HG03558 (cell line): ENCODE measurements at regions not wholly inside any gene's neighbourhood (a gene's known extent, or its start where the extent isn't known, plus 50 kb on each side); places are given as distances from the start of the nearest gene placed in this dataset.
"Not testable (repeated sequence)": the region's sequence is repeated elsewhere in the genome, so short reads cannot be mapped to it uniquely, and the experiment has no call there.

ENCODE experiments used
- ATAC-seq: cut with Tn5 transposase; IDR thresholded peaks from one replicate; pipeline ENCODE4 v1.9.1; 2021; ENCODE audit warnings: moderate number of reproducible peaks; ENCODE audit not compliant: unreplicated experiment; ENCODE audit errors: extremely low read depth

DNA sequence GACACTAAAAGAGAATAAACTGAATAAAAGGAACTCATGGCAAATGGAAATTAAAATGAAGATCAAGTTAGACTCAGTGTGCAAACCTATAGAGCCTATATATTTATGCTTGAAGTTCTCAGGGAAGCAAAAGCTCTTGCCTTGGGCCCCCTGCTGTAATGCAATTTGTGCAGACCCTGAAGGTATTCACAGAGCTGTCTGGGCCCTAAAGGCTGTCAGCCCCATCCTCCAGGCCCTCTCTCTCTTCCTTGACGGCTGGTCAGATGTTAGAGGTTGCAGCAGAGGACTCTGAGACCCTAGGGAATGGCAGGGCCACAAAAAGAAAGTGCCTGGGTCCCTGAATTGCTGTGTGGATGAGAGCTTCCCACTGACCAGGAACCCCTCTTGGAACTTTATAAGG lies 283.9 kb upstream of the TUT7 start:
- ATAC-seq: no peak

DNA sequence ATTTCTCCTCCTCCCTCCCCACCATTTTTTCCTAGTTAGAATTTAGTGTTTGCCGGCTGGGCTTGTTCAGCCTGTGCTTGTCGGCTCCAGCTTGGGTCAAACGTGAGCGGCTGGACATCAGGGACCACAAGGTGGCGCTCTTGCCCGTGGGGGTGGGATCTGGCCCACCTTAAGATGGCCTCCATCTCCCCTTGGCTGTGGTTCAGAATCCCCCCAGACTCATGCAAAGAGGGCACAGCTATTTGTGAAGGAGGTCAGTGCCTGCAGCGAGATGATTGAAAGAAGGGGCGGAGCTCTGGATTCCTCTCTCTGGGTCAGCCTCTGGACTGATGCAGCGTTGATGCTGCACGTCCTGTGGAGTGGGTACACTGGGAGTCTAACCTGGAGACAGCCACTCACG lies 283.3 kb upstream of the TUT7 start:
- no peak for ATAC-seq

DNA sequence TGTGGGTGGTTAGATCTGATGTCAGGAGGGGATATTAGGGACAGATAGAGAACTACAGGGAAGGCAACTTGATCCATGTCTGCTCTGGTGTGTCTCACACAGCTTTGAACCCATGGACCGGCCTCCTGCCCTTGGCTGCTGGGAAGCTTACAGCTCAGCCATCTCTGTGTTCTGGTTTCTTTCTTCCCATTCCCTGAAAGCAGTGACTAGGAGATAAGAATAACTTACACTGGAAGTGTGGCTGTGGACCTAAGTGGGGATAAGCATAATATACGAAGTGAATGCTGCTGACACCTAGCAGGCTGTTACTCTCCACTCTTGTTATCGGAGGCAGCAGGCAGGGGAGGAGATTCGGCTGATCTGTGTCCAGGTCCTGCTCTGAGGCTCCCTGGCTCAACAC lies 282.3 kb upstream of the TUT7 start:
- no peak for ATAC-seq

DNA sequence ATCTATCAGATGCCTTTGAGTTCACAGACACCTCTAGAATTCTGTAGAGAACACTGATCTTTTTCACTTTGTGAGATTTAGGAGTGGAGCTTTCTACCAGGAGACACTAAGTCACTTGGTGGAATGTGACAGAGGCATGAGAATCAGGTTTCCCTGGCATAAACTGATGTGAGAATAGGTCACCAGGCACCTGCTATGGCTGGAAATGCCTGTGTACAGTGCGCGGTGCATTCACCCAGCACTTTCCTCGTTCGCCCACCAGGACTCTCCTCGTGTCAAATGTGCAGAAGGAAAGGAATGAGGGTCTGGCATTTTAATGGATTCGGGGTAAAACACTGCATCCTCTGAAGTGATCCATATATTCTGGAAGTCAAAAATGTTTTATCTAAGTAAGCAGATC lies 281.8 kb upstream of the TUT7 start:
- ATAC-seq: no peak

DNA sequence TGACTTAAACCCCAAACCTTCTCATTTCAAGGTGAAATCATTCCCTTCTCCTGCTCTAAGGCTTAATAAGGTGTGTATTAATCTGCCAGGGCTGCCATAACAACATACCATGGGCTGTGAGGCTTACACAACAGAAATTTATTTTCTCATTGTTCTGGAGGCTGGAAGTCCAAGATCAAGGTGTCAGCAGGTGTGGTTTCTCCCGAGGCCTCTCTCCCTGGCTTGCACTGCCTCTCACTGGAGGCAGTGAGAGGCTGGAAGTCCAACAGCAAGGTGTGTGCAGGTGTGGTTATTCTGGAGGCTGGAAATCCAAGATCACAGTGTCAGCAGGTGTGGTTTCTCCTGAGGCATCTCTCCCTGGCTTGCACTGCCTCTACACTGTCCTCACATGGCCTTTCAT lies 280.3 kb upstream of the TUT7 start:
- no peak for ATAC-seq

DNA sequence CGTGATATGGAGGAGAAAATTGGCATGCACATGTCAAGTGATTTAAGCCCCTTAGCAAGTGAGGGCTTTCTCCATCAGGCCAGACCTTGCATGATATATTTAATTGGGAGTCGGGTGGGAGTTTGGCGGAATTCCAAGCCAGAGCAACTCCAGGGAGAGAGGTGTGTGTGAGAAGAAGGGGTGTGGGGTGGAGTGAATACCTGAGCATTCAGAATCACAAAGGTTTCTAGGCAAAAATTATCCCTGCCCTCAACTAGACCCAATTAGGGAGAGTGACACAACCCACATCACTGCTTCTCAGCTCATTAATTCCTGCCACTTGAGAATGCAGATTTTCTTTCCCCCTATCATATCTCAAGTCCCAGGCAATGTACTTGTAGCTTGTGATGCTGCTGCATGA lies 279.7 kb upstream of the TUT7 start:
- ATAC-seq: no peak

DNA sequence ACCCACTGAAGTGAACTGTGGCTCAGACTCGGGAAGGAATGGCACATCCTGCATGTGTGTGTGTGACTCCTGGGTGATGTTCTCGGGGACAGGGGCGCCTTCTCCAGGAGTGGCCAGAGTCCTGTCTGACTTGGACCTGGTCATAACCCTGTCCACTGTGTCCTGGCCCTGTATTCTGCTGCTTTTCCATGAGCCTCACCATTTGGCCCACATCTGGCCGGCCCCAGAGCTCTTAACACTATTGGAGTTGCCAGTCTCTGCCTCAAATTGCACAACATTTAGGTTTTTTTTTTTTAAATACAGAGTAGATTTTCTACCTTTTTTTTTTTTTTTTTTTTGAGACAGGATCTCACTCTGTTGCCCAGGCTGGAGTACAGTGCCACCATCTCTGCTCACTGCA lies 278.3 kb upstream of the TUT7 start:
- no peak for ATAC-seq

DNA sequence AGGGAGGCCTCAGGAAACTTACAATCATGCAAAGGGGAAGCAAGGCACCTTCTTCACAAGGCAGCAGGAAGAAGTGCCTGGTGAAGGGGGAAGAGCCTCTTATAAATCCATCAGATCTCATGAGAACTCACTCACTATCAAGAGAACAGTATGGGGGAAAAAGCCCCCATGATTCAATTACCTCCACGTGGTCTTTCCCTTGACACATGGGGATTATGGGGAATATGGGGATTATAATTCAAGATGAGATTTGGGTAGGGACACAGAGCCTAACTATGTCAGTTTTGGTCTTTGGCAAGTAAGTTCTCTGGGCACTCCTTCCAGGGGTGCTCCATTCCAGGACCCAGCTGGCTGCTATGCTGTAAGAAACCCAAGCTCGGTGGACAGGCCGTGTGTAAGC lies 275.3 kb upstream of the TUT7 start:
- ATAC-seq: no peak

DNA sequence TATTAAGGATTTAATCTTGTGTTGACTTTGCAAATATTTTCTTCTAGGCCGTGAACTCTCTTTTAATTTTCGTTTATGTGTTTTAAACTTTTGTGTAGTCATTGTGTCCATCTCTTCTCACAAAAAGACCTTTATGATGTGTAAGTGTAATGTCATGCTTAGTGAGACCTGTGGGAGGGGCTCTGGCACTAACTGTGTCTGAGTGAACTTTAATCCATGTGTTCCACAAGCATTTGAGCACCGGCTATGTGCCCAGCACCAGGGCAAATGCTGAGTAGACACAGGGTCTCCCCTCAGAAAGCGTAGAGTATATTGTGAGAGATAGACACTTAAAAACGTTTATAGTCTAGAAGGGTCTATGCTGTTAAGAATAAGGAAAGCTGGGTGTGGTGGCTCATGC lies 272.6 kb upstream of the TUT7 start:
- ATAC-seq: no peak

DNA sequence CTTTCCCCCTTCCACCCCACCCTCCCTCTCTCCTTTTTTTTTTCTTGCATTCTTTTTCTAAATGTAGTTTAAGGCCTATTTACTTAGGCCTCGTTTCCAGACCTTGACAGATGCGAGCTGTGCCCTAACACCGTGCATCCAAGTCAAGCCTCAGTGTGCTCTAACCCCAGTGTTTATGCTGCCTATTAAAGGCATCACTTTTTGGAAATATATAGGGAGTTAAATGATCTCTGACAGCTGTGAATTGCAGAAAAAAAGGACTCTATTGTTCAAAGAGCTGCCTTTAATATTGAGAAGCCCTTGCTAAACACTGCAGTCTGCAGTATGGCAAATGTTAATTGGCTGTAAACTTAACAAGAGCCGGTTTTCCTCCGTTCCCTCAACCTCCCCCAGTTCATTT lies 270.4 kb upstream of the TUT7 start:
- no peak for ATAC-seq

DNA sequence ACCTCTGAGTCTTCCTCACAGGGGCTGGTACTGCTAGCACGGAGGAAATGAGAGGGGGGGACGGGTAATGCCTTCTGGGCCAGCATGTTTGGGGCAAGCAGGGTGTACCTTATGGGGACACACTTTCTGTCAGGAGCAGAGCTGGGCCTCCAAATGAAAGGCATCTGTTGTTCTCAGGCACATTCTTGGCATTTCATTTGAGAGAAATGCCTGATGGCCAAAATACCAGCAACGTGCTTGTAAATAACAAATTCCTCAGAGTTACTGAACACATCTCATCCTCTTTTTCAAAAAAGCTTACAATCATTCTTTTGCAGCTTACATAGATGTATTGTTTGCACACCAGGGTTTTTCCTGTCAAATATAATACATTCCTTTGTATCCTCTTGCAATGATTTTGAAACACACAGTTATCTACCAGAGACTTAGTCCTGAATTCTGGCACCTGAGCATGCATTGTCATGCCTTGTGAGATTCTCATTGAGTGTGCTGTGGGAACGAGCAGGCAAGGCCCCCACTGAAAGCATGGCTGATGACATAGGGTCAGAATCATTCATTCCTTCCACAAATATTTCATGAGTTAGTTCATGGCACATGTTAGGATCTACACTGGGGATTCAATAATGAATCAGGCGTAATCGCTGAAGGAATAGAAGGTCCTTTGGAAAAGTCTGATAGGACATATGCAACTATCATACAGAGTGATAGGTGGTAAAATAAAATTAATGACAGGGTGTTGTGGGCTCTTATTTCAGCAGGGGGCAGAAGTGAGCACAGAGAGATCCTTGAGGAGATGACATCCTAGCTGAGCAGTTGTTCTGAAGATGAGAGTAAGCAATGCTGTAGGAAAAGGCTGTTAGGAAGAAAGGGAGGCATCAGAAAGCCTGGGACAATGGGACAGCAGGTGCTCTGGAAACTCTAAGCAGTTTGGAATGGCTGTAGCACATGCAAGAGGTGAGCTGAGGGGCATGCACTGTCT lies 260.9 kb upstream of the TUT7 start:
- no peak for ATAC-seq

DNA sequence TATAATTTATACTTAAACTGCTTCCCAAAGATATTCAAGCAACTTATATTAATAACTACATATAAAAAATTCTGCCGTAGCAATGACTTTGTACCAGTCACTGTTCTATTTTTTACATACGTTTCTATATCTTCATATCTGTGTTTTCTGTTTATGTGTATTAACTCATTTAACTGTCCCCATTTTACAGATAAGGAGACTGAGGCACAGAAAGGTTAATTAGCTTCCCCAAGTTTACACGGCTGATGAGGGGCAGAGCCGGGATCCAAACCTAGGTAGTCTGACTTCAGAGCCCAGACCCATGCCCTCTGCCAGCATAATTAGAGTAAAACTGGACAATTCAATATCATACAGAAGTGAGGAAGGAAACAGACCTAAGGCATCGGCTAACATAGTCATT lies 259.7 kb upstream of the TUT7 start:
- ATAC-seq: no peak

DNA sequence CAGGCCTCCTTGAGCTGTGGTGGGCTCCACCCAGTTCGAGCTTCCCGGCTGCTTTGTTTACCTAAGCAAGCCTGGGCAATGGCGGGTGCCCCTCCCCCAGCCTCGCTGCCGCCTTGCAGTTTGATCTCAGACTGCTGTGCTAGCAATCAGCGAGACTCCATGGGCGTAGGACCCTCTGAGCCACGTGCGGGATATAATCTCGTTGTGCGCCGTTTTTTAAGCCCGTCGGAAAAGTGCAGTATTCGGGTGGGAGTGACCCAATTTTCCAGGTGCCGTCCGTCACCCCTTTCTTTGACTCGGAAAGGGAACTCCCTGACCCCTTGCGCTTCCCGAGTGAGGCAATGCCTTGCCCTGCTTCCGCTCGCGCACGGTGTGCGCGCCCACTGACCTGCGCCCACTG lies 257.3 kb upstream of the TUT7 start:
- ATAC-seq: not testable (repeated sequence)

DNA sequence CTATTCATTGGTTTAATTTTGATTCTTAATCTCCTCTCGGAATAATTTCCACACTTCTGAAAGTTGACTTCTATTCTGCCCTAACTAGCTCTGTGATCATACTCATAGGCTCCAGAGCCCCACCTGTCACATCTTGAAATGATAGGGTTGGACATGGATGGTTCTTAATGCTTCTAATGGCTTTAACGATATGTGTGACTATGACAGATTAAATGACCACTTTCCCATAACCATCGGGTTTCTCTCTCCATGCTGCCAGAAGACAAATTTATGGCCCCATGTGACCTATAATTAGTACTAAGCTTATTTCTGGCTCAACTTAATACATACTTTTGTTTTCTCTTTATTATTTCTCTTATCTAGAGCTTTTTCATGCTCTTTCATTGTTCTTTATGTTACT lies 251.1 kb upstream of the TUT7 start:
- no peak for ATAC-seq

DNA sequence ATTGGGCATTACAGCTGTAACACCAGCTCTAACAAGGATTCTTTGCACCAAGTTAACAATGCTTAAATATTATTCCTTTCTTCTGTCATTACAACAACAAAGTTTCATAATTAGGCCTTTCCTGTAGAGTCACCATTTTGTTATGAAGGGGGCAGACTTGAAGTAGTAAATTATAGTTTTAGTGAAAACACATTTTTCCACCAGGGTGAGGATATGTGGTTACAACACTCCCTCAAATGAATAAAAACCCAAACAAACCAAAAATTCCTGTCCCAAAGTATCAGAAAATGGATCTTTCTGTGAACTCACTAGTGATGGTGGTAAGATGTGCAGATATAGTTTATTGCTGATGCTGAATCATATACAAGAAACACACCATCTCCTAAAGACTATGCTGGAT lies 250.5 kb upstream of the TUT7 start:
- no peak for ATAC-seq

DNA sequence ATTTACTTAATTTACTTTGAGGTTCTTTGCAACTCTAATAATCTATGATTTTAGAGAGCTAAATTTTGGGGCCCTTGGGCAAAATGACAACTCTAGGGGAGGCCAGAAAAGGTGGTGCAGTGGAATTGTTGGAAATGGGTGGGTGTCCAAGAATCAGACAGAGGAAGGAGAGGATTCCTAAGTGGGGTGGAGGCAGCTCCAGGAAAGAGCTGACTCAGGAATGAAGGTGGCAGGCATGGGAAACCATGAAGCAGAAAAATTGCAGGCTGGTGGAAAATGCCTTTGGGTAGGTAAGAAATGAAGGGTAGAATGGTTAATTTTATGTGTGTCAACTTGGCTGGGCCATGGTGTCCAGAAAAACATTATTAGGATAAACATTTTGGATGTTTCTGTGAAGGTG lies 248.5 kb upstream of the TUT7 start:
- no peak for ATAC-seq

DNA sequence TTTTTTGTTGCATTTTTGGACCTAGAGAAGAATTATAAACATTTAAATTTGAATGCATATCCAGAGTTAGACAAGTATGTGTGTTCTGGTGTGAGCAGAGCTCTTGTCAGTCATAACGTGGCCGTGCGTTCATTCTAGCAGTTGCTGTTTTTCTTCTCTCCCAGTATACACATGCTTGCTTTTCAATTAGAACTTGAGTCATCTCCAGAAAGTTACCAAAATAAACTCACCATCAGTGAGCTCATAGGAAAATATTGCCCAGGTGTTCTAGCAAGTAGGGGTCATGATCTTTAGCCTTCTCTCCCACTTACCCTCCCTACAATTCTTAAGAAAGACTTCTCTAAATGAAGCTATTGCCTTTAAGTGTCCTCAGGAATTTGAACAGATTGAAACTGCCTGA lies 247.5 kb upstream of the TUT7 start:
- ATAC-seq: no peak

DNA sequence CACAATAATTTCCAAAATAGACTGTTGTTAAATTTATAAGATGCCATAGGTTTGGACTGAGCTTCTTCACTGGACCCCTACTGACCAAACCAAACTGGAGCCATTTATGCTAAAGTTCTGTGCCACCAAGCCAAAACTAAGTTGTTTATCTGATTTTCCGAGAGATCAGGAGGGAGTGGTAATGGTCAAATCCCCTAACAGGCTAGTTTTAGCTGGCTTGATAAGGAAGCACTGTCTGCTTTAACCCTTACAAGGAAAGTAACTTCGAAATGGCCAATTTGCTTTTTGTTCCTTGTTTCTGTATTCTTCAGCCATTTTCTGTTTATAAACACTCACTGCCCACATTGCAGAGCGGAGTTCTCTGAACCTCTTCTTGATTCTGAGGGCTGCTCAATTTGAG lies 246.8 kb upstream of the TUT7 start:
- no peak for ATAC-seq

DNA sequence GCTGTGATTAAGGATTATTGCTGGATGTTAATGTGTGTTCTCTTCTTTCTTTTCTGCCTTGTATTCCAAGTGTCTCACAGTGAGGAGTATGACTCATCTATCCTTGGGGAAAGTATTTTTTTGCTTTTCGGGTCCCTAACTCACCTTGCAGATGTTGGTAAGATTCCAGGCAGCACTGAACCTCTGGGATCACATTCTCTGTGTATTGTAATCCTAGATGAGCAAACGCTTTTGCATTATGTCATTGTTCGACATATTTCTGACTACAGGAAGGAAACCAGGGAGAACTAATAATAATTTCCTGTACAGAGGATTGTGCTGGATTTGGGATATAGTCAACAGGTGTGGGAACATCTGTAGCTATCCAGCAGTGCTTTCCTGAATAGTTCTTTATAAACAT lies 246.1 kb upstream of the TUT7 start:
- no peak for ATAC-seq

DNA sequence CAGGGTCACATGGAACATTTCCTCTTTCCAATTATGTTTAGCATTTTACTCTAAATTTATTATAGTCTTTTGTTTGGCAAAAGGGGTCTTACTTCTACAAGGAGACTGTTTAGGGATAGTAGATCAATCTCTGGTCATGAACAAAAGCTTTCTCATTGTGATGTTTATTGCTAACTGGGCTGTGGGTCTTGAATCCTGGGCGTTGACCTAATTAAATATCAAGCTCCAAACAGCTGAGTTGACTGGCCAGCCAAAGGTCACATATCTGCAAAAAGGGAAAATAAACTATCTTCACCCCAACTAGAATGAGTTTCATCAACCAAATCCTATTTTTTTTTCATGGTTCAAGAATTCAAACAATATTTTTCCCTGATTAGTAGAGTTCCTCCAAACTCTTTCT lies 245.4 kb upstream of the TUT7 start:
- no peak for ATAC-seq

DNA sequence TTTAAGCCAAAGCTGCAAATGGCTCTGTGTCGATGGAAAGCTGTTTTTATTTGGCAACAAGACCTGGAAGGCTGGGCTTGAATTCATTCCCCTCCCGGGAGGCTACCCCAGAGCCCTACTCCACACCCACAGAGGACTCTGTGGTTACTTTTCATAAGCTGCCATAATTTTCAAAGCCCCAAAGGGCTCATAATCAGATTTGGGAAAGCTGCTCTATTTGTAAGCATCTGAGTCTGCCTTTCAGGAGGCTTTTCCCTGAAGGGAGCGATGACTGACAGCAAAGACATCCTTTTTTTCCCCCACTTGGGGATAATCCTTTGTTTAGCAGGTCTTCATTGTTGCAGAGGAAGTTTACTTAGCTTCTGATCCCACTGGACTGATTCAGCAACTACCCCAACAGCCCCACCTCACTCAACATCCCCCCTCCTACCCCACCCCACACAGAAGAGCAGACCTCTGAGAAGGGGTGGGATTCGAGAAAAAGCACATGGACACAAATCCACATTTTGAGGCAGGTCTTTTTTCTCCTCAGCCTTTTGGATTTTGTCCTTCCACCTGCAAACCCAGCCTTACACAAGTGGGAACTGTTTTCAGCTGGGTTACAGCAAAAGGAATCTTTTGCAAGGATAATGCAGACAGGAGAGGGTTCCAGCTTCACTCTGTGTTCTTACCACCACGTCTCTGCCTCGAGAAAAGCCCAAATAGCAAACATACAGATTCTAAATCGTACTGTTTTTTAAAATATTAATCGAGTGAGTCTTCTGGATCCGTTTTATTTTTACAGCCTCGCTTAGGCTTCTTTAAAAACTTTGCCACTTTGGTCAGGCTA lies 244.4 kb upstream of the TUT7 start:
- ATAC-seq: no peak

DNA sequence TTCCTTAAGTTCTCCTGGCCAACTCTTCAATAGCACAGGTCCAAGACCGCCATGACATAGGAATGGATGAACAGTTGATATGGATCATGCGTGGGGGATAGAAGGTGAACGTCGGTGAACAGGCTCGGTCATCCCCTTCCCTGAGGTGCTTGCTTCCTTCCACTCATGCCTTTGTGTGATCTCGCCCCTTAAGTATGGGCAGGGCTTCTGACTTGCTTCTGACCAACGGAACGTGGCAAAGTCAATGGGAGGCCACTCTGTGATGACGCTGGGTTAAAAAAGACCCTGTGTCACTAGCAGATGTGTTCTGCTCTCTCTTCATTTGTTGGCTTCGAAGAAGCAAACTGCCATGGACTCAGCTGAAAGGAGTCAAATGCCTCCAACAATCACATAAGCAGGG lies 240.5 kb upstream of the TUT7 start:
- ATAC-seq: no peak
